Central memory CD8-positive, alpha-beta T cell (primary cell): ENCODE measurements at regions not wholly inside any gene's neighbourhood (a gene's known extent, or its start where the extent isn't known, plus 50 kb on each side); places are given as distances from the start of the nearest gene placed in this dataset.
"Not testable (repeated sequence)": the region's sequence is repeated elsewhere in the genome, so short reads cannot be mapped to it uniquely, and the experiment has no call there.

Experiments
- ATAC-seq: fragments of 150-1000 bp; cut with Tn5 transposase; replicated peaks from 2 replicates; pipeline ENCODE4 v1.10.0; 2022; ENCODE audit warnings: mild to moderate bottlenecking, moderate FRiP score, moderate number of reproducible peaks; ENCODE audit not compliant: poor library complexity, severe bottlenecking; ENCODE audit errors: extremely low read depth
- DNase-seq, 2 donors: peaks; one replicate each; pipeline ENCODE4 v3.0.0; 2021; ENCODE audit warnings: low spot score in 2 of 2
- H3K27ac Mint-ChIP-seq: one replicate; pipeline ENCODE4 v1.8.0; 2022; ENCODE audit warnings: low read depth, mild to moderate bottlenecking, moderate library complexity, mixed read lengths
- H3K27me3 Mint-ChIP-seq: one replicate; pipeline ENCODE4 v1.8.0; 2022; ENCODE audit warnings: mixed read lengths
- H3K36me3 Mint-ChIP-seq: one replicate; pipeline ENCODE4 v1.8.0; 2022; ENCODE audit warnings: mild to moderate bottlenecking, moderate library complexity, mixed read lengths; ENCODE audit not compliant: insufficient read depth
- H3K4me1 Mint-ChIP-seq: one replicate; pipeline ENCODE4 v1.8.0; 2022; ENCODE audit warnings: mixed read lengths
- H3K4me3 Mint-ChIP-seq: one replicate; pipeline ENCODE4 v1.8.0; 2022; ENCODE audit warnings: mild to moderate bottlenecking, moderate library complexity, mixed read lengths
- H3K9me3 Mint-ChIP-seq: one replicate; pipeline ENCODE4 v1.8.0; 2022; ENCODE audit warnings: mixed read lengths

DNA sequence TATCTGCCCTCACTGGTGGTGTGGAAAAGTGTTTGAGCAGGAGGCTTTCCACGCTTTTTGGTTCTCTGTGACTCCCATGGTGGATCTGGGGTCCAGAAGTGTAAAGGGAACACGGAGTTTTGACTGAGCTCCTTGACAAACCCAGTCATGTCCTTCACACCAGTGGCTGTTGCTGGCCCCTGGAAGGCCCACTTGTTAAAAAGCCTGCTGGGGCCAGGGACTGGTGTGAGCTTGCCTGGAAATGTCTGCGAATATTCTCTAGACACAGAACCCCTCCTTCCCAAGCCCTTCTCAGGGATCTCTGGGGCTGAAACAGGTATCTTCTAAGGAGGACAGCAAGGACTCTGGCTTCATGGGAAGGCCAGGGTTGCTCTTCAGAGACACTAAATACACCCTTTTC, 343.0 kb downstream of the TCERG1L start:
- Mint-ChIP-seq H3K9me3 (no peaks in the 10 kb centered on the region), H3K27me3 (no peaks in the 10 kb centered on the region), H3K4me1 (no peaks in the 10 kb centered on the region), H3K36me3 (no peaks in the 10 kb centered on the region), H3K27ac (no peak overlapping the region), H3K4me3 (no peak overlapping the region)
- ATAC-seq (no peak), DNase-seq (no peak)

DNA sequence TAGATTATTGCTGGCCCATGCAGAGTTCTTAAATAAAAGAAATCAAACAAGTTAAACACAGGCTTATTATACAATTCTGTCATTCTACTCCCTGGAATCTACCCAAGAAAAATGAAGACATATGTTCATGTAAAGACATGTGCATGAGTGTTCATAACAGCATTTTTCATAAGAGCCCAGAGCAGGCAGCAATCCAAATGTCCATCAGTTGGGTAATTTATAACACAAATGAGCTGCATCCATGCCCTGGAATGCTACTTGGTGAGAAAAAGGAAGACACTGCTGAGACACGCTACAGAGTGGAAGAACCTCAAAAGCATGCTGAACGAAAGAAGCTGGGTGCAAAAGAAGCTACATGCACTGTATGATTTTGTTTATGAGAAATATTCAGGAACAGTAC, 342.6 kb downstream of the TCERG1L start:
- no peaks in the 10 kb centered on the region for H3K9me3 Mint-ChIP-seq
- no peaks in the 10 kb centered on the region for H3K4me1 Mint-ChIP-seq
- H3K36me3 Mint-ChIP-seq: no peaks in the 10 kb centered on the region
- DNase-seq: no peak
- no peak overlapping the region for H3K4me3 Mint-ChIP-seq
- no peak overlapping the region for H3K27ac Mint-ChIP-seq
- H3K27me3 Mint-ChIP-seq: no peaks in the 10 kb centered on the region
- no peak for ATAC-seq

DNA sequence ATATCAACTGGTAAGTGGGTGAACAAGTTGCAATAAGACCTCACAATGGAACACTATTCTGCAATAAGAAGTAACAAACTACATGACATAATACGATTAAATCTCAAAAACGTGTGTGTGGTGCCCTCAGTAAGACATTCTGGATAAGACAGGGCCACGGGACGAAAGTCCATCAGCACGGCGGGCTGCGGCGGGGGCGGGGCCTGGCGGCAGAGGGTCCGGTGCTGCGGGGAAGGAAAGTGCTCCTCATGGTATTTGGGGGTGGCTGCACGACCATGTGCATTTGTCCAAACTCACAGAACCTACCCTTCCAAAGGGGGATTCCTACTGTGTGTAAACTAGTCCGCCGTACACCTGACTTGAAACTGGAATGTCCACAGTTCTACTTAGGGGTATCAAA, 341.8 kb downstream of the TCERG1L start:
- H3K4me3 Mint-ChIP-seq: no peak overlapping the region
- H3K27me3 Mint-ChIP-seq: no peaks in the 10 kb centered on the region
- DNase-seq: no peak
- ATAC-seq: no peak
- peaks cover 1% of the 10 kb centered on the region for H3K9me3 Mint-ChIP-seq
- no peaks in the 10 kb centered on the region for H3K4me1 Mint-ChIP-seq
- no peak overlapping the region for H3K27ac Mint-ChIP-seq
- H3K36me3 Mint-ChIP-seq: no peaks in the 10 kb centered on the region

DNA sequence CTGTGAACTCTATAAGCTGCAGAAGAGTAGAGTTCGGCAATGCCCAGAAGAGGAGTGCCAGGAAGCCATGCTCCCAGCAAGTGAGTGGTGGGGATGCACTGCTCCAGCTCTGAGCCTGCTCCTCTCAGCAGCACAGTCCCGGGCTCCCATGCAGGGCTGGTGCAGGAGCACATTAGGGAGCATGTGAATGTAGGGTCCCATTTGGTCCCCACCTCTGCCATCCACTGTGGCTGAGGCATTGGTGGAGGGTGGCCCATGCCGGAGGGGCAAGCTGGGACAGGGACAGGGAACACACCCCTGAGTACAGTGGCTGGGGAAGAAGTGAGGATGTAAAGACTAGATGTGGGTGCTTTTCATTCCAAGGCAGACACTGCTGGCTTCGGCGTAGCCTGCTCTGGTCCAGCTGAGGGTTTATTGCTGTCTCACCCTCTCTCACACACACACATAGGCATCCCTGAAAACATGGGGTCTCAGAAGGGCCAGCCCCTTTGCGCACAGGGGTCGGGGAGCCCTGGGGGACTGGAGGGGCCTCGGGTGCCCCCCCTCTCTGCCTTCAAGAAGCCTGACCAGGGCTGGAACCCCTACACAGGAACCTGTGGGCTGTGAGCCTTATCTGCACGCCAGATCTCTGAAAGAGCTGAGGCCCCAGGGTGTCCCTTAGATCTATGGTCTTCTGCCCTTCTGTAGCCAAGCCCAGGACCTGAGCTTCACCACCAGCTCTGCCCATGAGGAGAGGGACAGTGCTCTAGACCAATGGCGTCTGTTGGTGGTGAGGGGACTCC, 341.0 kb downstream of the TCERG1L start:
- Mint-ChIP-seq H3K36me3 (no peaks in the 10 kb centered on the region), H3K27ac (no peak overlapping the region), H3K27me3 (no peaks in the 10 kb centered on the region), H3K4me3 (no peak overlapping the region), H3K4me1 (no peaks in the 10 kb centered on the region), H3K9me3 (peaks cover 5% of the 10 kb centered on the region)
- no peak for DNase-seq
- ATAC-seq: no peak

DNA sequence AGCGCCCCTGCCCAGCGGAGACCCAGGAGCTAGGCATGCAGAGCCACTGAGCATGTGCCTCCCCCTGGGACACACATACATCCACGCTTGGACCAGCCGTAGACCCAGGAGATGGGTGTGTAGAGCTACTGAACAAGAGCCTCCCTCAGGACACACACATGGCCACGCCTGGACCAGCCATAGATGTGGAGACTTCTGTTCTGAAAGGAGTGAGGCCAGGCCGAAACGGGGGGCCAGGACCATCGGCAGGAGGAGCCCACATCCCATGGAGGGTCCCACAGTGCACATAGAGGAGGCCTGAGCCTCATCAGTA, 340.4 kb downstream of the TCERG1L start:
- DNase-seq: no peak
- Mint-ChIP-seq H3K4me3 (no peak overlapping the region), H3K27me3 (no peaks in the 10 kb centered on the region), H3K4me1 (no peaks in the 10 kb centered on the region), H3K27ac (no peak overlapping the region), H3K36me3 (no peaks in the 10 kb centered on the region), H3K9me3 (peaks cover 5% of the 10 kb centered on the region)
- no peak for ATAC-seq

DNA sequence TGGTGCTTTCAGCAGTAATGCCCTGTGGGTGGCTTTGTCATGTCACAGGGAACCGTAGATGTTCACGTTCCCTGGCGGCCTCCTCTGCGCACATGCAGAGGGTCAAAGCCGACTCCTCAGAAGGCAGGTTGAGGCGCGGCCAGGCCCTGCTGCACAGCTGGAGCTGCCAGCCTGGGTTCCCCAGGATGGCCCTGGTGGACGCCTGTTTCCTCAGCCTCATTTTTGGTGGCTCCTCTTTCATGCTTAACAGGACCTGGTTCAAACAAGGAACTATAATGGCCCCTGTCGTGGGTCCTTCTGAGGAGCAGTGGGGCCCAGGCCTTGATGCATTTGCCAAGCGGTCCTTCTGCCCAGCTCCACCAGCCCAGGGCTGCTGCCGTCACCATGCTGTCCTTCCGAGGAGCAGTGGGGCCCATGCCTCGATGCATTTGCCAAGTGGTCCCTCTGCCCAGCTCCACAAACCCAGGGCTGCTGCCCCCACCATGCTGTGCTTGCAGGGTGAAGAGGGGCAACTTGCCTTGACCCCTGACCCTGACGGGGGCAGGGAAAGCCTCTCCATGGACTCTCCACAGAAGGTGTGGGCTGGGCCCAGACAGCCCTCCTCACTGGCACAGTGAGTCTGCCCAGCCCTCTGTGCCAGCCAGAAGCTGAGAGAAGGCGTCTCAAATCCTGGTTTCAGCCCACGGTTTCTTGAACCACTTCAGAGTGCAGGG, 338.2 kb downstream of the TCERG1L start:
- ATAC-seq: no peak
- Mint-ChIP-seq H3K27me3 (no peaks in the 10 kb centered on the region), H3K4me1 (no peaks in the 10 kb centered on the region), H3K4me3 (no peak overlapping the region), H3K9me3 (peaks cover 5% of the 10 kb centered on the region), H3K36me3 (no peaks in the 10 kb centered on the region), H3K27ac (no peak overlapping the region)
- no peak for DNase-seq

DNA sequence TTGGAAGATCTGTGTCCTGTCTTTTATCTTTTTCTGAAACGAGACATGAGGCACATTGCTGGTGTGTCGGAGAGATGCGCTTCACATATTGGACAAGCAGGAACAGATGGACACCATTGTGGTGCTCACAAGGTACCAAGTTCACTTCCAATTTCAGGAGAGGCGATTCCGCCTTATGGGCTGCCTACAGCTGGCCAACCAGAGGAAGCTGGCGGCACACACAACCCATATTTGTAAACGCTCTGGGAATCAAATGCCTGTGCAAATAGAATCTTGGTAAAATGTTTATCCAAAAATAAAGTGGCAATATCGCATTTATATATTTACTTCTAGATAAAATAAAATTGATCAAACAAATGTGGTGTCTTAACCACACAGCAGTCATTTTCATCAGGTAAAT, 337.4 kb downstream of the TCERG1L start:
- no peaks in the 10 kb centered on the region for H3K27me3 Mint-ChIP-seq
- H3K4me3 Mint-ChIP-seq: no peak overlapping the region
- peaks cover 5% of the 10 kb centered on the region for H3K9me3 Mint-ChIP-seq
- ATAC-seq (no peak), DNase-seq (no peak)
- H3K36me3 Mint-ChIP-seq: no peaks in the 10 kb centered on the region
- H3K27ac Mint-ChIP-seq: no peak overlapping the region
- H3K4me1 Mint-ChIP-seq: no peaks in the 10 kb centered on the region

DNA sequence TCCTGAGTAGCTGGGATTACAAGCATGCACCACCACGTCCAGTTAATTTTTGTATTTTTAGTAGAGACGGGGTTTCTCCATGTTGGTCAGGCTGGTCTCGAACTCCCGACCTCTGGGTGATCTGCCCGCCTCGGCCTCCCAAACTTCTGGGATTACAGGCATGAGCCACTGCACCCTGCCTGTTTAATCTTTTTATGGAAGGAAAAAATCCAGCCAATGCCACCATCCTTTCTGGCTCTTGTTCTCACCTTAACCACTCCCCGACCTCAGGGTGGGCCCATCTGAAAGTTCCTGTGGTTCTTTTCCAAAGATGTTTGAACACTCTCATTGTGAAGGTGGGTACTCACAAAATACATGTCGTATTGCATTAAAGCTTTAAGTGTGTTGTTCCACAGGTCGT, 336.2 kb downstream of the TCERG1L start:
- not testable (repeated sequence) for H3K36me3 Mint-ChIP-seq, H3K27ac Mint-ChIP-seq, H3K4me3 Mint-ChIP-seq, H3K9me3 Mint-ChIP-seq, ATAC-seq, DNase-seq, H3K27me3 Mint-ChIP-seq, H3K4me1 Mint-ChIP-seq

DNA sequence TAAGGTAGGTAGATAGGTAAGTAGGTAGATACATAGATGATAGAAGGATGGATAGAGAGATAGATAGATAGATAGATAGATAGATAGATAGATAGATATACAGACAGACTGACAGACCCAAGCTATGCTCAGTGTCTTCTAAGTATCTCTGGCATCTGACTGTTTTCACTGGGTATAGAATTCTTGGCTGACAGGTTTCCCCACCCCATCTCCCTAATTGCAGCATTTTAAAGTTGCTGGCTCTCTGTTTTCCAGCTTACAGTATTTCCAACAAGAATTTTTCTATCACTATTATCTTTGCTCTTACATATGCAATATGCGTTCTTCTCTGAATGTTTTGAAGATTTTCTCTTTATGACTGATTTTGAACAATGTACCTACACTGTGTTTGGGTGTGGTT, 328.7 kb downstream of the TCERG1L start:
- no peaks in the 10 kb centered on the region for H3K36me3 Mint-ChIP-seq
- DNase-seq (no peak), ATAC-seq (no peak)
- H3K27ac Mint-ChIP-seq: no peak overlapping the region
- H3K9me3 Mint-ChIP-seq: peaks cover 16% of the 10 kb centered on the region
- H3K4me1 Mint-ChIP-seq: no peaks in the 10 kb centered on the region
- no peaks in the 10 kb centered on the region for H3K27me3 Mint-ChIP-seq
- no peak overlapping the region for H3K4me3 Mint-ChIP-seq

DNA sequence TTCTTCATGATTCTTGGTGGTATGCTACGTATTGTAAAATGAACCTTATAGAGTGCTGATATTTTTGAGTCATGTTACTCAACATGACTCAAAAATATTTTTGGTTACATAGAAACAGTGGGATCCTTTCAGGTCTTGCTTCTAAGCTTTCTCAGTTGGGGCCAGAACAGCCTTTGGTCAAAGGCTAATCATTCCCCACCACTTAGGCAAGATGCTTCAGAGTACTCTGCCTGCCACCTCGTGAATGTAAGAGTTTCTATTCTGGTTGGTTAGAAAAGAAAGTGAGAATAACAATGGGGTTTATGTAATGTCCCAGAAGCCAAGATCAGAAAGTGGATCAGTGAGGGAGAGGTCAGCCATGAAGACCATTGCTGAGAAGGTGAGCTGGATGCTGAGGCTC, 327.8 kb downstream of the TCERG1L start:
- ATAC-seq (no peak), DNase-seq (no peak)
- H3K27me3 Mint-ChIP-seq: no peaks in the 10 kb centered on the region
- peaks cover 16% of the 10 kb centered on the region for H3K9me3 Mint-ChIP-seq
- H3K36me3 Mint-ChIP-seq: no peaks in the 10 kb centered on the region
- H3K4me3 Mint-ChIP-seq: no peak overlapping the region
- no peak overlapping the region for H3K27ac Mint-ChIP-seq
- H3K4me1 Mint-ChIP-seq: no peaks in the 10 kb centered on the region

DNA sequence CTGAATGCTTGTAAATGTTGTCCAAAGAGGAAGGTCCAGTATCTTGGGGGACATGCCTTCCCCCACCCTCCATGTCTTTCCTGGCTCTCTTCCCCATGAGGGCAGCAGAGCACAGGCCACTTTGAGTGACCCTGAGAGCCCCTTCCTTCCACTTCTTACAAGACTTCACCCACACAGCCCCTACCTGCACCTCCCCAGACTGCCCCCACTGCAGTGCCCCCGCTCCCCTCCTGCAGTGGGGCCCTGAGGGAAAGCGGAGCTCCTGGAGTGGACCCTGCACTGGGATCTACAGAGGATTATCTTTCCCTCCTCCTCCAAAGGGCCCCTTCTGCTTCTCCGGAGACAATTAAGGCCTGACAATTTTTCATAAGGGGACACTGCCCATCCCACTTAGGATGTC, 326.8 kb downstream of the TCERG1L start:
- Mint-ChIP-seq H3K36me3 (no peaks in the 10 kb centered on the region), H3K4me1 (no peaks in the 10 kb centered on the region), H3K4me3 (no peak overlapping the region), H3K9me3 (peaks cover 16% of the 10 kb centered on the region), H3K27ac (no peak overlapping the region), H3K27me3 (no peaks in the 10 kb centered on the region)
- DNase-seq: no peak
- no peak for ATAC-seq

DNA sequence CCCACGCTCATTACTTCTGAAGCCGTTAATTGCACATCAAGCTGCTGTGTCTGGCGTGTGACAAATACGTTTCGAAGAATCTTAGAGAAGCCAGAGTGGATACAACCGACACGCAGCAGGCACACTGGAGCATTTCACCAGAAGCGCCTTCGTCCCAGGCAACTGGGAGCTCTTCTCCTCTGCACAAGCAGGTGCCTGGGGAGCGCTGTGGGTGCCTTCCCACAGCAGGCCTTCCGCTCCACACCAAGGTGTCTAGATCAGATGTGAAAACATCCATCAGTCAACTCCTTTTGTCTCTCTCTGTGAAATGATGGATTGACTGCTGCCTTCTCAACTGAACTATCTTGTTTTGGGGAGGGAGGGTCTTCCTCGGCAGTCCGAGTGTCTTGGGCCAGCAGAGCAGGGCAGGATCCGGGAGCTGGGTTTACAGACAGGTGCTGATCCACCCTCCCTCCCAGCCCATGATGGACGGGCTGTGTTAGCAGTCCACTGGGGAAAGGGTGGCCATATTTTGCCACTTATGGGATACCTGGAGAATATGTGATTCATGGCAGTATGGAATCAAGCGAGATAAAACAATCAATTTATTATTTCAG, 326.3 kb downstream of the TCERG1L start:
- no peaks in the 10 kb centered on the region for H3K36me3 Mint-ChIP-seq
- no peaks in the 10 kb centered on the region for H3K27me3 Mint-ChIP-seq
- H3K27ac Mint-ChIP-seq: no peak overlapping the region
- no peaks in the 10 kb centered on the region for H3K4me1 Mint-ChIP-seq
- peaks cover 16% of the 10 kb centered on the region for H3K9me3 Mint-ChIP-seq
- H3K4me3 Mint-ChIP-seq: no peak overlapping the region
- ATAC-seq (no peak), DNase-seq (no peak)

DNA sequence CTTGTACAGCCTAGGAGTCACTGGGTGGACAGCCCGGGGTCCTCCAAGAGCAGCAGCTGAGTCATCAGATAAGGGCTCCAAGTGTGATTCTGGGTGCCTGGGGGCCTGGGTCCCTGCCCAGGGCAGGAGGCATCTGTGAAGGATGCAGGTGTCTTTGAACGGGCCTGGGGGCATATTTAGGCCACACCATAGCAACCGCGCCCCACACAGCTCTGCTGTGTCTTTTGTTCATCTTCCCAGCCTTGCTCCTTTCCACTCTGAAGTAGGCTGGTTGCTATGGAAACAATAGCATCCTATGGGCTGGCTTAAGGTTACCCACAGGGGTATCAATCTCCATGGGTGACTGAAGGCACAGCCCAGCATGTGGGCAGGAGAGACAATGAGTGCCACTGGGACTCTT, 324.7 kb downstream of the TCERG1L start:
- H3K27ac Mint-ChIP-seq: no peak overlapping the region
- no peaks in the 10 kb centered on the region for H3K4me1 Mint-ChIP-seq
- no peaks in the 10 kb centered on the region for H3K27me3 Mint-ChIP-seq
- no peak overlapping the region for H3K4me3 Mint-ChIP-seq
- no peaks in the 10 kb centered on the region for H3K36me3 Mint-ChIP-seq
- no peak for ATAC-seq
- peaks cover 16% of the 10 kb centered on the region for H3K9me3 Mint-ChIP-seq
- DNase-seq: no peak
